ENCODE measurements at regions not wholly inside any gene's neighbourhood (a gene's known extent, or its start where the extent isn't known, plus 50 kb on each side); places are given as distances from the start of the nearest gene placed in this dataset.

DNA sequence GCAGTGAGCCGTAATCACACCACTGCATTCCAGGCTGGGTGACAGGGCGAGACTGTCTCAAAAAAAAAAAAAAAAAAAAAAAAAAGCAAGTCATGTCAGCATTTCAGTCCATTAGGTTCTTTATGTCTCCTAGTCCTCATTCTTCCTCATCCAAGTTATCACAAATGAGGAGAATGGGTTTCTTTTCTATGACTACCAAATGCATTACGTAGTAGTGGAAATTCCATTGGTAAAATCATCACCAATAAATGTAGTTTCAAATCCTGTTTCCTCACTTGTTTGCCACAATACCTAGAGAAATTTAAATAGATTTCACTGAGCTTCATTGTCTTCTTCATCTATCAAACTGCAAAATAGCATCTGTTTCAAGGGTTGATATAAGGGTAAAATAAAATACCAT, 317.6 kb upstream of the MME start:
- TF ChIP-seq, protein P1, sequence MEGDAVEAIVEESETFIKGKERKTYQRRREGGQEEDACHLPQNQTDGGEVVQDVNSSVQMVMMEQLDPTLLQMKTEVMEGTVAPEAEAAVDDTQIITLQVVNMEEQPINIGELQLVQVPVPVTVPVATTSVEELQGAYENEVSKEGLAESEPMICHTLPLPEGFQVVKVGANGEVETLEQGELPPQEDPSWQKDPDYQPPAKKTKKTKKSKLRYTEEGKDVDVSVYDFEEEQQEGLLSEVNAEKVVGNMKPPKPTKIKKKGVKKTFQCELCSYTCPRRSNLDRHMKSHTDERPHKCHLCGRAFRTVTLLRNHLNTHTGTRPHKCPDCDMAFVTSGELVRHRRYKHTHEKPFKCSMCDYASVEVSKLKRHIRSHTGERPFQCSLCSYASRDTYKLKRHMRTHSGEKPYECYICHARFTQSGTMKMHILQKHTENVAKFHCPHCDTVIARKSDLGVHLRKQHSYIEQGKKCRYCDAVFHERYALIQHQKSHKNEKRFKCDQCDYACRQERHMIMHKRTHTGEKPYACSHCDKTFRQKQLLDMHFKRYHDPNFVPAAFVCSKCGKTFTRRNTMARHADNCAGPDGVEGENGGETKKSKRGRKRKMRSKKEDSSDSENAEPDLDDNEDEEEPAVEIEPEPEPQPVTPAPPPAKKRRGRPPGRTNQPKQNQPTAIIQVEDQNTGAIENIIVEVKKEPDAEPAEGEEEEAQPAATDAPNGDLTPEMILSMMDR (IDR thresholded peaks at IDR 0.05; ENCODE audit: control extremely low read depth, extremely low read depth) = no peak
- no peaks in the 10 kb centered on the region for H3K36me3 ChIP-seq (ENCODE audit: control insufficient read depth in 4 of 4, insufficient read depth in 4 of 4, low read length in 4 of 4)
- no peak for DNase-seq
- no peak for ATAC-seq (ENCODE audit: insufficient read depth, low FRiP score)
- no peak overlapping the region for H3K27ac ChIP-seq (ENCODE audit: low read depth in 1 of 2, low read length in 1 of 2)
- no peak overlapping the region for H3K9ac ChIP-seq (ENCODE audit: insufficient read depth in 1 of 2, low read length in 2 of 2)
- H3K27me3 ChIP-seq (ENCODE audit: control insufficient read depth in 3 of 3, insufficient read depth in 3 of 3, low read length in 2 of 3) = no peaks in the 10 kb centered on the region
- H3K4me3 ChIP-seq = no peak overlapping the region
- no peaks in the 10 kb centered on the region for H3K9me3 ChIP-seq (ENCODE audit: control insufficient read depth in 4 of 4, insufficient read depth in 3 of 4, low read length in 3 of 4)
- H3K4me1 ChIP-seq (ENCODE audit: control insufficient read depth in 5 of 5, insufficient read depth in 5 of 5, low read length in 5 of 5) = peaks cover 0 to 20% (median 0%) of the 10 kb centered on the region in 5 donors
- WGBS, 2 donors = 95 to 100% methylated on average over 3 of the region's 3 CpGs

GRCh38 chr3:154759966-154760365, 320.2 kb upstream of the MME start:
- TF ChIP-seq, protein P1 (IDR thresholded peaks at IDR 0.05; ENCODE audit: control extremely low read depth, extremely low read depth) = no peak
- DNase-seq = no peak

GRCh38 chr3:154758109-154758868, 321.8 kb upstream of the MME start:
- H3K9ac ChIP-seq (ENCODE audit: insufficient read depth in 1 of 2, low read length in 2 of 2) = no peak overlapping the region
- no peak overlapping the region for H3K27ac ChIP-seq (ENCODE audit: low read depth in 1 of 2, low read length in 1 of 2)
- peaks cover 0 to 6% (median 0%) of the 10 kb centered on the region in 5 donors for H3K4me1 ChIP-seq (ENCODE audit: control insufficient read depth in 5 of 5, insufficient read depth in 5 of 5, low read length in 5 of 5)
- TF ChIP-seq, protein P1 (IDR thresholded peaks at IDR 0.05; ENCODE audit: control extremely low read depth, extremely low read depth) = no peak
- 18 to 33% methylated on average over 5 of the region's 5 CpGs for WGBS, 2 donors
- H3K36me3 ChIP-seq (ENCODE audit: control insufficient read depth in 4 of 4, insufficient read depth in 4 of 4, low read length in 4 of 4) = no peaks in the 10 kb centered on the region
- no peaks in the 10 kb centered on the region for H3K27me3 ChIP-seq (ENCODE audit: control insufficient read depth in 3 of 3, insufficient read depth in 3 of 3, low read length in 2 of 3)
- no peak for ATAC-seq (ENCODE audit: insufficient read depth, low FRiP score)
- no peaks in the 10 kb centered on the region for H3K9me3 ChIP-seq (ENCODE audit: control insufficient read depth in 4 of 4, insufficient read depth in 3 of 4, low read length in 3 of 4)
- DNase-seq = peak in 2 of 3 donors; percentile 71 to 77
- no peak overlapping the region for H3K4me3 ChIP-seq

More at GRCh38 chr3:154759966-154760365, 320.2 kb upstream of the MME start:
- WGBS, 2 donors = 77 to 94% methylated on average over 3 of the region's 3 CpGs
- ATAC-seq (ENCODE audit: insufficient read depth, low FRiP score) = no peak
- no peak overlapping the region for H3K27ac ChIP-seq (ENCODE audit: low read depth in 1 of 2, low read length in 1 of 2)
- H3K27me3 ChIP-seq (ENCODE audit: control insufficient read depth in 3 of 3, insufficient read depth in 3 of 3, low read length in 2 of 3) = no peaks in the 10 kb centered on the region
- peaks cover 0 to 15% (median 0%) of the 10 kb centered on the region in 5 donors for H3K4me1 ChIP-seq (ENCODE audit: control insufficient read depth in 5 of 5, insufficient read depth in 5 of 5, low read length in 5 of 5)
- no peak overlapping the region for H3K4me3 ChIP-seq
- H3K9me3 ChIP-seq (ENCODE audit: control insufficient read depth in 4 of 4, insufficient read depth in 3 of 4, low read length in 3 of 4) = no peaks in the 10 kb centered on the region
- no peak overlapping the region for H3K9ac ChIP-seq (ENCODE audit: insufficient read depth in 1 of 2, low read length in 2 of 2)
- no peaks in the 10 kb centered on the region for H3K36me3 ChIP-seq (ENCODE audit: control insufficient read depth in 4 of 4, insufficient read depth in 4 of 4, low read length in 4 of 4)
